Ishikawa (cell line): ENCODE measurements at regions not wholly inside any gene's neighbourhood (a gene's known extent, or its start where the extent isn't known, plus 50 kb on each side); places are given as distances from the start of the nearest gene placed in this dataset.

Experiments
- CEBPB ChIP-seq: IDR thresholded peaks from 2 replicates; pipeline ENCODE4 v1.6.1; 2012
- CREB1 ChIP-seq: IDR thresholded peaks from 2 replicates; pipeline ENCODE4 v1.6.1; 2012; ENCODE audit warnings: low read depth
- EGR1 ChIP-seq: IDR thresholded peaks from 2 replicates; pipeline ENCODE4 v1.6.1; 2012
- EP300 ChIP-seq: IDR thresholded peaks from 2 replicates; pipeline ENCODE4 v1.6.1; 2012; ENCODE audit warnings: borderline replicate concordance
- FOXM1 ChIP-seq: IDR thresholded peaks from 2 replicates; pipeline ENCODE4 v1.6.1; 2012; ENCODE audit warnings: low read depth, borderline replicate concordance
- MAX ChIP-seq: IDR thresholded peaks from 2 replicates; pipeline ENCODE4 v1.6.1; 2012
- NFIC ChIP-seq: IDR thresholded peaks from 2 replicates; pipeline ENCODE4 v1.6.1; 2012
- RAD21 ChIP-seq: IDR thresholded peaks from 2 replicates; pipeline ENCODE4 v1.6.1; 2012; ENCODE audit warnings: low read depth
- TAF1 ChIP-seq: IDR thresholded peaks from 2 replicates; pipeline ENCODE4 v1.6.1; 2012; ENCODE audit warnings: low read depth, mild to moderate bottlenecking
- TCF12 ChIP-seq: IDR thresholded peaks from 2 replicates; pipeline ENCODE4 v1.6.1; 2012; ENCODE audit warnings: low read depth
- TEAD4 ChIP-seq: IDR thresholded peaks from 2 replicates; pipeline ENCODE4 v1.6.1; 2012
- USF1 ChIP-seq: IDR thresholded peaks from 2 replicates; pipeline ENCODE4 v1.6.1; 2012
- YY1 ChIP-seq: IDR thresholded peaks from 2 replicates; pipeline ENCODE4 v1.6.1; 2012; ENCODE audit warnings: low read depth
- ZBTB7A ChIP-seq: IDR thresholded peaks from 2 replicates; pipeline ENCODE4 v1.6.1; 2012; ENCODE audit warnings: low read depth
- TF ChIP-seq, protein P1 (sequence below): IDR thresholded peaks from 2 replicates; pipeline ENCODE4 v1.6.1; 2012; ENCODE audit warnings: low read depth, mild to moderate bottlenecking

DNA sequence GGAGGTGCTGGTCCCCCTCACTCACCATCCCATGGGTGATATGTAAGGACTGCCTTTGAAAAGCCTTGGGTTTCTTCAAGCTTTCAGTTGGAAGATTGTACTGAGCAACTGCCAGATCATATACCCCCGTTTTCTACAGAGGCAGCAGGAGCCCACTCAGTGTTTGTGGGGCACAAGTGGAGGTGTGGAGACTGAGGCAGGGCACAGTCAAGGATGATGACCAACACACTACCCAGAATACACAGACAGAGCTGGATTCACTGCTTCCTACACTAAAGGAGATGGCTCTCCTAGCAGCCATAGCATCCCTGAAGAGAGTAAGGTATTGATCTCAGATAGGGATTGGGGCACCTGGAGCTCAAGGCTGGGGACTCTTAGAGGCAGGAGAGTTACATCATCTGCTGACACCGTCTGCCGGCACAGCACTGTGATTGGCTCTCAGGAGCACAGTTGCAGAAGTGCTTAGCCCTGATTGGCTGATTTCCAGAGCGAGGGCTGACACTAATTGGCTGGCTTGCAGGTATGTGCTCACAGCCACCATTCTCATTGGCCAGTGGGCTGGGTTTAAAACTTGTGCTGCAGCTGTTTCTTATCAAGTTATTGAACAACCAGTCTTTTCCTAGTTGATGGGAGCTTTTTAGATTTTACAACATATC, 77.9 kb upstream of the PFKP start:
- TF ChIP-seq, protein P1, sequence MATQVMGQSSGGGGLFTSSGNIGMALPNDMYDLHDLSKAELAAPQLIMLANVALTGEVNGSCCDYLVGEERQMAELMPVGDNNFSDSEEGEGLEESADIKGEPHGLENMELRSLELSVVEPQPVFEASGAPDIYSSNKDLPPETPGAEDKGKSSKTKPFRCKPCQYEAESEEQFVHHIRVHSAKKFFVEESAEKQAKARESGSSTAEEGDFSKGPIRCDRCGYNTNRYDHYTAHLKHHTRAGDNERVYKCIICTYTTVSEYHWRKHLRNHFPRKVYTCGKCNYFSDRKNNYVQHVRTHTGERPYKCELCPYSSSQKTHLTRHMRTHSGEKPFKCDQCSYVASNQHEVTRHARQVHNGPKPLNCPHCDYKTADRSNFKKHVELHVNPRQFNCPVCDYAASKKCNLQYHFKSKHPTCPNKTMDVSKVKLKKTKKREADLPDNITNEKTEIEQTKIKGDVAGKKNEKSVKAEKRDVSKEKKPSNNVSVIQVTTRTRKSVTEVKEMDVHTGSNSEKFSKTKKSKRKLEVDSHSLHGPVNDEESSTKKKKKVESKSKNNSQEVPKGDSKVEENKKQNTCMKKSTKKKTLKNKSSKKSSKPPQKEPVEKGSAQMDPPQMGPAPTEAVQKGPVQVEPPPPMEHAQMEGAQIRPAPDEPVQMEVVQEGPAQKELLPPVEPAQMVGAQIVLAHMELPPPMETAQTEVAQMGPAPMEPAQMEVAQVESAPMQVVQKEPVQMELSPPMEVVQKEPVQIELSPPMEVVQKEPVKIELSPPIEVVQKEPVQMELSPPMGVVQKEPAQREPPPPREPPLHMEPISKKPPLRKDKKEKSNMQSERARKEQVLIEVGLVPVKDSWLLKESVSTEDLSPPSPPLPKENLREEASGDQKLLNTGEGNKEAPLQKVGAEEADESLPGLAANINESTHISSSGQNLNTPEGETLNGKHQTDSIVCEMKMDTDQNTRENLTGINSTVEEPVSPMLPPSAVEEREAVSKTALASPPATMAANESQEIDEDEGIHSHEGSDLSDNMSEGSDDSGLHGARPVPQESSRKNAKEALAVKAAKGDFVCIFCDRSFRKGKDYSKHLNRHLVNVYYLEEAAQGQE: no peak
- TF ChIP-seq CREB1 (no peak), EP300 (no peak), RAD21 (no peak), ZBTB7A (no peak), TCF12 (no peak), USF1 (no peak), MAX (no peak), EGR1 (no peak), CEBPB (no peak), TAF1 (no peak), YY1 (no peak), NFIC (no peak), FOXM1 (no peak), TEAD4 (no peak)

- TF ChIP-seq USF1 (no peak), TEAD4 (no peak), FOXM1 (no peak), MAX (no peak), EP300 (no peak), NFIC (no peak), CREB1 (no peak), TCF12 (no peak), TAF1 (no peak), RAD21 (no peak), ZBTB7A (no peak), YY1 (no peak)
- TF ChIP-seq, protein P1: no peak
These were observed 80.1 kb upstream of the PFKP start for GRCh38 chr10:2987185-2987768.

GRCh38 chr10:2986391-2986801, 81.0 kb upstream of the PFKP start:
- no peak for TF ChIP-seq ZBTB7A
- no peak for TF ChIP-seq FOXM1
- TF ChIP-seq MAX: no peak
- TF ChIP-seq, protein P1: no peak
- no peak for TF ChIP-seq YY1
- TF ChIP-seq CEBPB: no peak
- TF ChIP-seq NFIC: no peak

DNA sequence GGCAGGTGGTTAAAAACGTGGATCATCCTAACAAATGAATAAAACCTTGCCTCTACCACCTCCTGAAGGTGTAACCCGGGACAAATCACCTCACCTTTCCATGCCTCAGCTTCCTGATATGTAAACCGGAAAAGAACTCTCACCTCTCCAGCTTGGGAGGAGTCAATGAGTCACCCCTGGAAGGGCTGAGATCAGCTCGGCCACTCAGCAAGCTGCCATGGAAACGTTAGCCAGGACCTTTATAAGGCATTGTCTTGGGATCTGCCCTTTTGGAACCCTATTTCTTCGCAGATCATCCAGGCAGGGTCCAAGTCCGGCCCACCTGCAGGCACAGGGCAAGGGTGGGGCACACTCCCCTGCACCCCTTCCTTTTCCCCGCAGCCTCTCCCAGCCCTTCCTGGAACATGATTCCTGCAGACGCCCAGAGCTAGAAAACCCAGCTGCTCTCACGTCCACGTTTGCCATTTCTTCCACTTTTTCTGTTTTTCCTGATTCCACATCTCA, 81.6 kb upstream of the PFKP start:
- TF ChIP-seq RAD21: no peak
- no peak for TF ChIP-seq TAF1
- no peak for TF ChIP-seq USF1
- TF ChIP-seq EGR1: no peak
- TF ChIP-seq YY1: no peak
- no peak for TF ChIP-seq CEBPB
- TF ChIP-seq, protein P1: no peak
- TF ChIP-seq TEAD4: no peak
- no peak for TF ChIP-seq MAX
